GM12878 (cell line): ENCODE measurements at regions not wholly inside any gene's neighbourhood (a gene's known extent, or its start where the extent isn't known, plus 50 kb on each side); places are given as distances from the start of the nearest gene placed in this dataset.

Experiments
- ATAC-seq: fragments of 200-7000 bp; cut with Tn5 transposase; 3 replicates; pipeline ENCODE4 v1.9.1; 2020; ENCODE audit warnings: mild to moderate bottlenecking, moderate library complexity
- BruUV-seq: library from RNA; stranded (reverse); fragments of 400-500 nt; replicated peaks from 2 replicates; lab custom pipeline; 2021; lab: Mats Ljungman, UMichigan
- CTCF ChIA-PET: fragments of 300-600 bp; sonication (Branson Sonifier 250); formaldehyde crosslinking; extraction: SDS; loops from one replicate; lab custom pipeline; 2021; ENCODE audit warnings: inconsistent platforms; lab: Yijun Ruan, JAX
- POLR2A ChIA-PET: fragments of 350-600 bp; formaldehyde crosslinking; extraction: SDS; loops from one replicate; lab custom pipeline; 2021; ENCODE audit warnings: inconsistent platforms; lab: Charles Lee
- RAD21 ChIA-PET: fragments of 300-600 bp; sonication (Branson Sonifier 250); formaldehyde crosslinking; loops from one replicate; lab custom pipeline; 2023; ENCODE audit warnings: antibody characterized with exemption; ENCODE audit not compliant: unreplicated experiment; lab: Charles Lee
- SMC1A ChIA-PET: fragments of 300-600 bp; sonication (Branson Sonifier 250); formaldehyde crosslinking; loops from one replicate; lab custom pipeline; 2023; ENCODE audit not compliant: unreplicated experiment, uncharacterized antibody; lab: Charles Lee
- DNase-seq: peaks from one replicate; pipeline ENCODE4 v3.0.0-alpha.2; 2011; ENCODE audit warnings: low read depth, low spot score
- FAIRE-seq: peaks from 3 replicates; lab custom pipeline; 2011; peaks lifted over from hg19 to GRCh38; lab: Jason Lieb, UNC
- H2AFZ ChIP-seq: 2 replicates; pipeline ENCODE4 v1.6.0; 2011; ENCODE audit warnings: low read depth, low read length, control low read depth; ENCODE audit not compliant: control insufficient read depth
- H3K27ac ChIP-seq: 2 replicates; pipeline ENCODE4 v1.5.1; 2011; ENCODE audit warnings: control low read depth; ENCODE audit not compliant: control insufficient read depth, insufficient read depth
- H3K27me3 ChIP-seq, 2 experiments: replicated peaks in 1 of 2; 2 replicates each; pipeline versions ENCODE4 v1.6.0 to v1.6.1; 2011; ENCODE audit warnings: low read length in 1 of 2; ENCODE audit not compliant: control insufficient read depth in 2 of 2, insufficient read depth in 2 of 2
- H3K36me3 ChIP-seq, 2 experiments: 2 replicates each; pipeline ENCODE4 v1.5.1; 2011; ENCODE audit warnings: low read length in 1 of 2; ENCODE audit not compliant: control insufficient read depth in 2 of 2, insufficient read depth in 2 of 2
- H3K4me1 ChIP-seq: 2 replicates; pipeline ENCODE4 v1.6.1; 2011; ENCODE audit warnings: mild to moderate bottlenecking, low read length, moderate library complexity, mixed read lengths; ENCODE audit not compliant: control insufficient read depth, insufficient read depth
- H3K4me2 ChIP-seq: 2 replicates; pipeline ENCODE4 v1.6.0; 2011; ENCODE audit warnings: control low read depth; ENCODE audit not compliant: control insufficient read depth, insufficient read depth
- H3K4me3 ChIP-seq: fragments of 200-600 bp; sonication (generic); 2 replicates; pipeline ENCODE4 v1.5.1; 2016
- H3K79me2 ChIP-seq: 2 replicates; pipeline ENCODE4 v1.6.0; 2011; ENCODE audit warnings: low read length; ENCODE audit not compliant: control insufficient read depth, insufficient read depth
- H3K9ac ChIP-seq: 2 replicates; pipeline ENCODE4 v1.8.0; 2011; ENCODE audit warnings: low read length, control low read depth, mixed read lengths; ENCODE audit not compliant: control insufficient read depth, insufficient read depth
- H3K9me3 ChIP-seq: replicated peaks from 3 replicates; pipeline ENCODE4 v1.5.1; 2011; ENCODE audit warnings: mild to moderate bottlenecking, low read length; ENCODE audit not compliant: control insufficient read depth, insufficient read depth
- H4K20me1 ChIP-seq: 2 replicates; pipeline ENCODE4 v1.6.0; 2011; ENCODE audit not compliant: control insufficient read depth, insufficient read depth
- BHLHE40 ChIP-seq, 2 experiments: fragments of 450-650 bp in 1 of 2; IDR thresholded peaks; 2 replicates each; pipeline ENCODE4 v1.6.1; 2011 to 2017; ENCODE audit warnings: low read depth in 2 of 2, borderline replicate concordance in 1 of 2, improper control_type of control experiment in 1 of 2, low read length in 1 of 2, mild to moderate bottlenecking in 1 of 2
- ZBTB33 ChIP-seq: fragments of 450-650 bp; IDR thresholded peaks from 2 replicates; pipeline ENCODE4 v1.6.1; 2017; ENCODE audit warnings: mild to moderate bottlenecking
- ZNF24 ChIP-seq: fragments of 450-650 bp; IDR thresholded peaks from 2 replicates; pipeline ENCODE4 v1.6.1; 2017; ENCODE audit warnings: antibody characterized with exemption, mild to moderate bottlenecking
- ZZZ3 ChIP-seq: IDR thresholded peaks from 2 replicates; pipeline ENCODE4 v1.6.1; 2011; ENCODE audit warnings: low read depth; ENCODE audit not compliant: control insufficient read depth, insufficient read length
- WGBS: methylation state at CpG from one replicate; pipeline ENCODE4 v1.1.6; 2016; ENCODE audit warnings: low lambda C conversion rate; ENCODE audit not compliant: insufficient replicate concordance, insufficient coverage; ENCODE audit errors: missing lambda C conversion rate; 5-methylcytosine and 5-hydroxymethylcytosine counted together
- in situ Hi-C: fragments of 300-500 bp; cut with MboI; formaldehyde crosslinking; loops from 9 replicates; pipeline ENCODE4 v1.14.3; 2018; ENCODE audit warnings: mixed read lengths
- intact Hi-C: fragments of 100-400 bp; cut with micrococcal nuclease; formaldehyde crosslinking; loops from one replicate; pipeline ENCODE4 v1.14.2; 2022; ENCODE audit not compliant: unreplicated experiment

DNA sequence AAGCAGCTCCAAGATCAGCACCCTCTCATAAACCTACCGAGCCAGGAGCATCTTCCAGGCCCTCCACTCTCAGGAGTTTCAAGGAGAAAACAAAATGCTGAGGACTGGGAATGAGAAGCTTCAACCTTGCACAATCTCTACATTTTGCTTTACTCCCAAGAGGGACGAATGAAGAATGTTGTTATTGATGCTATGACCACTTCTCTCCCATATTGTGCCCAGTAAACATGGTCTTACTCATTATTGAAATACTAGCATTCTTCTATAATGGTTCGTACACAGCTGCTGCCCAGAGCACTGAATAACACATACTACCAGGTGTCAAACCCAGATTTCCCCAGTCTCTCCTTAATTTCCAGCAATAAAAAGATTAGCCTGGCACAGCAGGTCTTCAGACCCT, 63.4 kb upstream of the BET1 start:
- ATAC-seq (no peak), FAIRE-seq (no peak), DNase-seq (no peak)
- H3K27ac ChIP-seq = no peak overlapping the region
- H3K36me3 ChIP-seq = no peaks in the 10 kb centered on the region
- no peak overlapping the region for H2AFZ ChIP-seq
- no peak overlapping the region for H3K4me2 ChIP-seq
- H4K20me1 ChIP-seq = no peaks in the 10 kb centered on the region
- ChIA-PET CTCF (interaction anchor here (0.7 to 4.4 kb wide), 3 partner anchors 10 to 90 kb away, joined by 4 to 23 read pairs (median 4); no protein-coding TSS in a partner anchor), POLR2A (no interaction called here), SMC1A (interaction anchor here (0.9 to 2.5 kb wide), 6 partner anchors 10 to 163 kb away, joined by 3 to 13 read pairs (median 4); no protein-coding TSS in a partner anchor), RAD21 (interaction anchor here (0.7 to 2.7 kb wide), 2 partner anchors 17 to 20 kb away, joined by 3 to 10 read pairs; no protein-coding TSS in a partner anchor)
- intact Hi-C loops (no loop called here), in situ Hi-C loops (no loop called here)
- no peak overlapping the region for H3K4me3 ChIP-seq
- peaks cover 13% of the 10 kb centered on the region for H3K4me1 ChIP-seq
- H3K27me3 ChIP-seq = no peaks in the 10 kb centered on the region
- H3K9ac ChIP-seq = no peak overlapping the region
- TF ChIP-seq ZBTB33 (no peak), ZNF24 (no peak), BHLHE40 (IDR thresholded peaks at IDR 0.05; ENCODE audit: borderline replicate concordance in 1 of 2, low read depth in 2 of 2, low read length in 1 of 2) (no peak), ZZZ3 (no peak)
- no peaks in the 10 kb centered on the region for H3K79me2 ChIP-seq
- WGBS = 84% methylated on average over 3 of the region's 3 CpGs
- no TSS peak for BruUV-seq
- H3K9me3 ChIP-seq = no peaks in the 10 kb centered on the region
